ENCODE measurements at regions not wholly inside any gene's neighbourhood (a gene's known extent, or its start where the extent isn't known, plus 50 kb on each side); places are given as distances from the start of the nearest gene placed in this dataset.

DNA sequence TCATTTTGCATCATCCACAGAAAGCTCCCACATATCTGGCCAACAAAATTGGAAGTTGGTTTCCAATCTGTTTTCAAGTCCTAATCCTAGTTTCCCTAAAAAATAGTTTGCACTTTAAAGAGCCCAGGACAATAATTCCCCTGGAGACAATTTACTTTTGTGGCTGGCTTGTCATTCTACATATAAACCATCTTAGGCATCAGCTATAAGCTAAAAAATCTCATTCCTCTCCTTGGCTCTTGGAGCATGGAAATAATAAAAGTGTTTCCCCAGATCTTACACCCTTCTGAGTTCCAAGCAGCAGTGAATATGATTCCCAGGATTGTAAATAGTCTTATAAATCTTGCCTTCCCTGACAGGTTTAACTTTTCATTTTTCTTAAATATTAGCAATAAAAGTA, 89.1 kb upstream of the NUDT4 start:
- DNase-seq (no peak), ATAC-seq (no peak)
- Histone ChIP-seq H3K36me3 (ENCODE audit: low read depth) (no peaks in the 10 kb centered on the region), H3K9me3 (no peaks in the 10 kb centered on the region), H3K4me3 (no peak overlapping the region), H3K4me1 (ENCODE audit: low read depth) (no peaks in the 10 kb centered on the region)
- intact Hi-C loops (cut with DNase I, micrococcal nuclease): no loop called here
- TF ChIP-seq, protein P1, sequence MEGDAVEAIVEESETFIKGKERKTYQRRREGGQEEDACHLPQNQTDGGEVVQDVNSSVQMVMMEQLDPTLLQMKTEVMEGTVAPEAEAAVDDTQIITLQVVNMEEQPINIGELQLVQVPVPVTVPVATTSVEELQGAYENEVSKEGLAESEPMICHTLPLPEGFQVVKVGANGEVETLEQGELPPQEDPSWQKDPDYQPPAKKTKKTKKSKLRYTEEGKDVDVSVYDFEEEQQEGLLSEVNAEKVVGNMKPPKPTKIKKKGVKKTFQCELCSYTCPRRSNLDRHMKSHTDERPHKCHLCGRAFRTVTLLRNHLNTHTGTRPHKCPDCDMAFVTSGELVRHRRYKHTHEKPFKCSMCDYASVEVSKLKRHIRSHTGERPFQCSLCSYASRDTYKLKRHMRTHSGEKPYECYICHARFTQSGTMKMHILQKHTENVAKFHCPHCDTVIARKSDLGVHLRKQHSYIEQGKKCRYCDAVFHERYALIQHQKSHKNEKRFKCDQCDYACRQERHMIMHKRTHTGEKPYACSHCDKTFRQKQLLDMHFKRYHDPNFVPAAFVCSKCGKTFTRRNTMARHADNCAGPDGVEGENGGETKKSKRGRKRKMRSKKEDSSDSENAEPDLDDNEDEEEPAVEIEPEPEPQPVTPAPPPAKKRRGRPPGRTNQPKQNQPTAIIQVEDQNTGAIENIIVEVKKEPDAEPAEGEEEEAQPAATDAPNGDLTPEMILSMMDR (IDR thresholded peaks at IDR 0.05): no peak

DNA sequence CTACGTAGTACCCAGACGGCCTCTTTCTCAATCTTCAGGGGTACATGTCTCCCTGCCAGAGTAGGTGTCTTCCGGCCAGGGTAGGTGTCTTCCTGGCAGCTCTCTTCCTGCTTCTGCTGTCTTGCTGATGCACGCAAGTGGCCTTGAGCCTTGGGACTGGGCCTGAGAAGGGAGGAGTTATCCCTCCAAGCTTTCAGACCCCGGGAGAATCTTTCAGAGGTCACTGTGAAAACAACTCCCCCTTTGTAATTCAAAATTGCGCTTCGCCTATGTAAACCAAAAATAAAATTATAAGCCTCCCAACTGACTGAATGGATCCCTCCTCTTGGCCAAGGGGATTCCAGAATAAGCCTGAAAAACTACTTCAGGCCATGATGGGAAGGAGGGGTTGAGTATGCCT, 87.3 kb upstream of the NUDT4 start:
- intact Hi-C loops (cut with DNase I, micrococcal nuclease): no loop called here
- no peaks in the 10 kb centered on the region for H3K4me1 ChIP-seq (ENCODE audit: low read depth)
- ATAC-seq: no peak

DNA sequence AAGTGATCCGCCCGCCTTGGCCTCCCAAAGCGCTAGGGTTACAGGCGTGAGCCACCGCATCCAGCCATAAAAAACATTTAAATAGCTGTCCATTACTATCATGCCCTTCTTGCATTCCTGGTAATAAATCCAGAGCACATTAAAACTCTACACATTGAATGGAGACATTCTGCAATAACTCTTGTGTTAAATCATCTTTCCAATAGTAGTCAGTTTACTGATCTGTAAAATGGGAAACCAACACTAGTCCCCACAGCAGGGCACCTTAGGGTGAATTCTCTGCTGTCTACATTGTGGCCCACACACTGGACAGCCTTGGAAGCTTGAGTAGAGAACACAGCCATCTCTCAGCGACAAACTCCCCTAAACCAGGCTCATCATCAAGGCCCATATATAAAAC, 85.5 kb upstream of the NUDT4 start:
- TF ChIP-seq, protein P1 (IDR thresholded peaks at IDR 0.05): no peak
- Histone ChIP-seq H3K9me3 (no peaks in the 10 kb centered on the region), H3K36me3 (ENCODE audit: low read depth) (no peaks in the 10 kb centered on the region), H3K4me3 (no peak overlapping the region), H3K4me1 (ENCODE audit: low read depth) (no peaks in the 10 kb centered on the region)
- ATAC-seq (no peak), DNase-seq (no peak)
- intact Hi-C loops (cut with DNase I, micrococcal nuclease): no loop called here

More for the DNA sequence above, 87.3 kb upstream of the NUDT4 start:
- Histone ChIP-seq H3K36me3 (ENCODE audit: low read depth) (no peaks in the 10 kb centered on the region), H3K4me3 (no peak overlapping the region), H3K9me3 (no peaks in the 10 kb centered on the region)
- no peak for DNase-seq
- TF ChIP-seq, protein P1 (IDR thresholded peaks at IDR 0.05): no peak

DNA sequence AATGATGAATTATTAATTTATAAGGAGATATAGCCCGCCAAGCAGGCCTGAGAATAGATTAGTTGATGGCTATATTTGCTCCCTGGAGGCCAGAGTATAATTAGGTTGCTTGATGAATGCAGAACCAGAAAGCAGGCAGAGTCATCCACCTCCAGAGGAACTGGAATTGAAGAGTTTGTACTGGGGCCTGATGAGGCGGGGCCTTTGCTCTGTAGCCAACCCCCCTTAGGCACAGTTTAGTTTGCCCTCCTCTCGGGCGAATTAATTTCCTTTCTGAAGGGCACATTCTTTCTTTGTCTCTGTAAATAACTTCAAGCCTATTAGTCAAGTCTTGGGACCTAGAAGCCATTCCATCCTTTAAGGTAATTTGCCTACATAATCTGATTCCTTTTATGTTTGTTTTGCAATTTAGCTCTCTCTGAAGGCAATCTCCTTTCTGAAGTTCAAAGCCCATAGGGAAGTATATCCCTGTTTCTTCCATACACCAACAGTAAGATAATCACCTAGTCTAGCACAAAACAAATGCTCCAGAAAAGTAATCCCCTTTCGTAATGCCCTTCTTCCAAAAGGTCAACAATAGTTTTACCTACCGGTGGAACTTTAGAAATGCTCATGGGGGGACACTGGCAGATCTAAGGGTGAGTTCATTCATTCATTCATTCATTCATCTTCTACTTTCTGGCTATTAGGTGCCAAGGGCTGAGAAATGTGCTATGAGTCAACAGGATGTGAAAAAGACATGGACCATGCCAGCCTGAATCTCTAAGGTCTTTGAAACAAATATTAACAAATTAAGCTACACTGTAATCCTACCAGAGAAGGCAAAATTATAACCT, 84.8 kb upstream of the NUDT4 start:
- ATAC-seq (no peak), DNase-seq (no peak)
- Histone ChIP-seq H3K36me3 (ENCODE audit: low read depth) (no peaks in the 10 kb centered on the region), H3K4me3 (no peak overlapping the region), H3K9me3 (no peaks in the 10 kb centered on the region), H3K4me1 (ENCODE audit: low read depth) (no peaks in the 10 kb centered on the region)
- intact Hi-C loops (cut with DNase I, micrococcal nuclease): no loop called here
- TF ChIP-seq, protein P1 (IDR thresholded peaks at IDR 0.05): no peak

DNA sequence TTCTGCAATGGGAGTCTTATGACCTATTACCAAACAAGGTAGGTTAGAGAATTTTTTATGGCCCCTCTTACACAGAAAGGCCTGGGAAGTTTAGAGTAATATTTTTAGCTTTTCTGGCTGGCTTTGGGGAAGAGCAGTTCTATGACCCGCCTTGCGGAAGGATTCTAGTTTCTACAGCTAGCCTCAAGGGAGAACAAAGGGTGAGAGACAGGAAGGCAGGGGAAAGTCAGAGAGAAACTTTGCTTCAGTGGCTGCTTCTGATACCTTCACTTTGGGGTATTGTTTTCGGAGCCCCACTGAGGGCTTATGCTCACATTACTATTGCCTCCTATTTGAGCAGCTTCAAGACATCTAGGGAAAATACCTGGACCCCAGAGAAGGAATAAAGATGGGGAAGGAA, 80.7 kb upstream of the NUDT4 start:
- Histone ChIP-seq H3K4me3 (no peak overlapping the region), H3K4me1 (ENCODE audit: low read depth) (no peaks in the 10 kb centered on the region), H3K36me3 (ENCODE audit: low read depth) (no peaks in the 10 kb centered on the region), H3K9me3 (no peaks in the 10 kb centered on the region)
- intact Hi-C loops (cut with DNase I, micrococcal nuclease): no loop called here
- ATAC-seq: no peak
- DNase-seq: no peak
- TF ChIP-seq, protein P1 (IDR thresholded peaks at IDR 0.05): no peak

Measured in mucosa of descending colon (tissue), 3 donors.